HEK293T (cell line): ENCODE measurements at regions not wholly inside any gene's neighbourhood (a gene's known extent, or its start where the extent isn't known, plus 50 kb on each side); places are given as distances from the start of the nearest gene placed in this dataset.

Source experiments
- ARNT ChIP-seq: fragments of 450-650 bp; IDR thresholded peaks from 2 replicates; pipeline ENCODE4 v1.6.1; 2017; ENCODE audit warnings: mild to moderate bottlenecking
- BHLHE40 ChIP-seq: fragments of 450-650 bp; IDR thresholded peaks from 2 replicates; pipeline ENCODE4 v1.6.1; 2016; ENCODE audit warnings: mild to moderate bottlenecking, moderate library complexity, borderline replicate concordance
- ELF4 ChIP-seq: fragments of 450-650 bp; IDR thresholded peaks from 2 replicates; pipeline ENCODE4 v1.6.1; 2017; ENCODE audit warnings: antibody characterized with exemption
- FOXM1 ChIP-seq: fragments of 450-650 bp; IDR thresholded peaks from 2 replicates; pipeline ENCODE4 v1.6.1; 2017; ENCODE audit warnings: mild to moderate bottlenecking, borderline replicate concordance
- HDGF ChIP-seq: fragments of 450-650 bp; IDR thresholded peaks from 2 replicates; pipeline ENCODE4 v1.6.1; 2017; ENCODE audit warnings: antibody characterized with exemption, borderline replicate concordance
- NFRKB ChIP-seq: fragments of 450-650 bp; IDR thresholded peaks from 2 replicates; pipeline ENCODE4 v1.6.1; 2016; ENCODE audit warnings: mild to moderate bottlenecking, moderate library complexity
- SP1 ChIP-seq: fragments of 450-650 bp; IDR thresholded peaks from 2 replicates; pipeline ENCODE4 v1.6.1; 2017
- SUZ12 ChIP-seq: fragments of 450-650 bp; IDR thresholded peaks from 2 replicates; pipeline ENCODE4 v1.6.1; 2016; ENCODE audit warnings: mild to moderate bottlenecking
- TARDBP ChIP-seq: fragments of 450-650 bp; IDR thresholded peaks from 2 replicates; pipeline ENCODE4 v1.6.1; 2016
- ZNF384 ChIP-seq: fragments of 450-650 bp; IDR thresholded peaks from 2 replicates; pipeline ENCODE4 v1.6.1; 2016
- TF ChIP-seq, protein P1 (sequence below): fragments of 450-650 bp; IDR thresholded peaks from 2 replicates; pipeline ENCODE4 v1.6.1; 2016

DNA sequence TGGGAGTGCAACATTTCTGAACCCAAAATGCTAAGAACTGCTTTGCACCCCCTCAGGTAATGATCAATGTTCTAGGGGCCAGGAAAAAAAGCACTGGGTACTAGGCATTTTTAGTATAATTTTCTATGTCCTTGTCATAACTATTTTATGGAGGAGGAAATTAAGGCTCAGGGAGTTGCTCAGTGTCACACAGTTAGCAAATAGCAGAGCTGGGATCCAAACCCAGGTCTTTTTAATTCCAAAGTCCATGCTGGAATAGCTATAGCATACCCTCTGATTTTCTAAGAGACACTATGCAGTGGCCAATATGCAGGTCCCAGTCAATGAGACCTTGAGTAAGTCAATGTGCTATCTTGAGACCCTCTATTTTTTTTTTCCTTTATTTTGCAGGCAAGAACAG, 394.5 kb upstream of the USP24 start:
- TF ChIP-seq ZNF384 (no peak), HDGF (no peak), TARDBP (no peak), BHLHE40 (no peak), SP1 (no peak), NFRKB (no peak), SUZ12 (no peak), FOXM1 (no peak), ARNT (no peak), ELF4 (no peak)
- TF ChIP-seq, protein P1, sequence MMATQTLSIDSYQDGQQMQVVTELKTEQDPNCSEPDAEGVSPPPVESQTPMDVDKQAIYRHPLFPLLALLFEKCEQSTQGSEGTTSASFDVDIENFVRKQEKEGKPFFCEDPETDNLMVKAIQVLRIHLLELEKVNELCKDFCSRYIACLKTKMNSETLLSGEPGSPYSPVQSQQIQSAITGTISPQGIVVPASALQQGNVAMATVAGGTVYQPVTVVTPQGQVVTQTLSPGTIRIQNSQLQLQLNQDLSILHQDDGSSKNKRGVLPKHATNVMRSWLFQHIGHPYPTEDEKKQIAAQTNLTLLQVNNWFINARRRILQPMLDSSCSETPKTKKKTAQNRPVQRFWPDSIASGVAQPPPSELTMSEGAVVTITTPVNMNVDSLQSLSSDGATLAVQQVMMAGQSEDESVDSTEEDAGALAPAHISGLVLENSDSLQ: no peak
